Osteocyte (in vitro differentiated cells): ENCODE measurements at regions not wholly inside any gene's neighbourhood (a gene's known extent, or its start where the extent isn't known, plus 50 kb on each side); places are given as distances from the start of the nearest gene placed in this dataset.
"Not testable (repeated sequence)": the region's sequence is repeated elsewhere in the genome, so short reads cannot be mapped to it uniquely, and the experiment has no call there.

Source experiments
- DNase-seq: peaks from one replicate; pipeline ENCODE4 v3.0.0; 2021; ENCODE audit warnings: mixed read lengths; ENCODE audit not compliant: unreplicated experiment; ENCODE audit errors: extremely low spot score
- H3K27ac Mint-ChIP-seq: one replicate; pipeline ENCODE4 v1.8.0; 2021; ENCODE audit warnings: mild to moderate bottlenecking, mixed read lengths; ENCODE audit not compliant: unreplicated experiment
- H3K27me3 Mint-ChIP-seq: one replicate; pipeline ENCODE4 v1.8.0; 2021; ENCODE audit warnings: mixed read lengths; ENCODE audit not compliant: unreplicated experiment
- H3K36me3 Mint-ChIP-seq: one replicate; pipeline ENCODE4 v1.8.0; 2021; ENCODE audit warnings: mixed read lengths; ENCODE audit not compliant: unreplicated experiment
- H3K4me1 Mint-ChIP-seq: one replicate; pipeline ENCODE4 v1.8.0; 2021; ENCODE audit warnings: mixed read lengths; ENCODE audit not compliant: unreplicated experiment
- H3K4me3 Mint-ChIP-seq: one replicate; pipeline ENCODE4 v1.8.0; 2021; ENCODE audit warnings: mild to moderate bottlenecking, moderate library complexity, mixed read lengths; ENCODE audit not compliant: unreplicated experiment
- H3K9me3 Mint-ChIP-seq: one replicate; pipeline ENCODE4 v1.8.0; 2021; ENCODE audit warnings: mixed read lengths; ENCODE audit not compliant: unreplicated experiment
- TF ChIP-seq, protein P1 (sequence below): fragments of 200-600 bp; sonication (generic); IDR thresholded peaks from 2 replicates; pipeline ENCODE4 v1.5.0; 2021; ENCODE audit warnings: antibody characterized with exemption, mild to moderate bottlenecking, moderate library complexity

- no peak for DNase-seq
- Mint-ChIP-seq H3K9me3 (no peaks in the 10 kb centered on the region), H3K27ac (no peak overlapping the region), H3K27me3 (no peaks in the 10 kb centered on the region), H3K4me3 (no peak overlapping the region), H3K4me1 (peaks cover 4% of the 10 kb centered on the region), H3K36me3 (no peaks in the 10 kb centered on the region)
- TF ChIP-seq, protein P1, sequence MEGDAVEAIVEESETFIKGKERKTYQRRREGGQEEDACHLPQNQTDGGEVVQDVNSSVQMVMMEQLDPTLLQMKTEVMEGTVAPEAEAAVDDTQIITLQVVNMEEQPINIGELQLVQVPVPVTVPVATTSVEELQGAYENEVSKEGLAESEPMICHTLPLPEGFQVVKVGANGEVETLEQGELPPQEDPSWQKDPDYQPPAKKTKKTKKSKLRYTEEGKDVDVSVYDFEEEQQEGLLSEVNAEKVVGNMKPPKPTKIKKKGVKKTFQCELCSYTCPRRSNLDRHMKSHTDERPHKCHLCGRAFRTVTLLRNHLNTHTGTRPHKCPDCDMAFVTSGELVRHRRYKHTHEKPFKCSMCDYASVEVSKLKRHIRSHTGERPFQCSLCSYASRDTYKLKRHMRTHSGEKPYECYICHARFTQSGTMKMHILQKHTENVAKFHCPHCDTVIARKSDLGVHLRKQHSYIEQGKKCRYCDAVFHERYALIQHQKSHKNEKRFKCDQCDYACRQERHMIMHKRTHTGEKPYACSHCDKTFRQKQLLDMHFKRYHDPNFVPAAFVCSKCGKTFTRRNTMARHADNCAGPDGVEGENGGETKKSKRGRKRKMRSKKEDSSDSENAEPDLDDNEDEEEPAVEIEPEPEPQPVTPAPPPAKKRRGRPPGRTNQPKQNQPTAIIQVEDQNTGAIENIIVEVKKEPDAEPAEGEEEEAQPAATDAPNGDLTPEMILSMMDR: no peak
These were observed 412.1 kb downstream of the ADAM29 start for GRCh38 chr4:175330236-175330635.

DNA sequence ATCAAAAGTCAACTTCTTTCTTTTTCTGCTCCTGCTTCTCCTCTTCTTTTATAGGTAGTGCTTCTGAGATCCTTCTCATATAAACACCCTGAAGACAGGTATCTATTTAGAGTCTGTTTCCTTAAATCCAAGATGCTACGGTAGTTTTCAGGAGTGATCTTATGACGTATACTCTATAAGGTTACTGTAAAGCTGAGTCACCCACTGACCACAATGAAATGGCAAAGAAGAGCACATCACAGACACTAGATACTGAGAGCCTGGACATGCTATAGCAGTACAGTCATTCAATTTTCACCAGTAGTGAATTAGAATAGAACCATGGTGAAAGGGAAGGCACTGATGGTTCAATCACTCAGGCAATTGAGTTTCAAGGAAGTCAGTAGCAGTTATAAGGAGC, 412.5 kb downstream of the ADAM29 start:
- H3K27ac Mint-ChIP-seq: no peak overlapping the region
- no peaks in the 10 kb centered on the region for H3K36me3 Mint-ChIP-seq
- no peaks in the 10 kb centered on the region for H3K27me3 Mint-ChIP-seq
- no peak for DNase-seq
- TF ChIP-seq, protein P1: no peak
- H3K9me3 Mint-ChIP-seq: no peaks in the 10 kb centered on the region
- H3K4me3 Mint-ChIP-seq: no peak overlapping the region
- H3K4me1 Mint-ChIP-seq: peaks cover under 1% of the 10 kb centered on the region

GRCh38 chr4:175335331-175335730, 417.2 kb downstream of the ADAM29 start:
- no peak overlapping the region for H3K27ac Mint-ChIP-seq
- H3K36me3 Mint-ChIP-seq: no peaks in the 10 kb centered on the region
- peaks cover 10% of the 10 kb centered on the region for H3K4me1 Mint-ChIP-seq
- DNase-seq: no peak
- no peak overlapping the region for H3K4me3 Mint-ChIP-seq
- H3K27me3 Mint-ChIP-seq: no peaks in the 10 kb centered on the region
- H3K9me3 Mint-ChIP-seq: peaks cover 3% of the 10 kb centered on the region
- TF ChIP-seq, protein P1: no peak

DNA sequence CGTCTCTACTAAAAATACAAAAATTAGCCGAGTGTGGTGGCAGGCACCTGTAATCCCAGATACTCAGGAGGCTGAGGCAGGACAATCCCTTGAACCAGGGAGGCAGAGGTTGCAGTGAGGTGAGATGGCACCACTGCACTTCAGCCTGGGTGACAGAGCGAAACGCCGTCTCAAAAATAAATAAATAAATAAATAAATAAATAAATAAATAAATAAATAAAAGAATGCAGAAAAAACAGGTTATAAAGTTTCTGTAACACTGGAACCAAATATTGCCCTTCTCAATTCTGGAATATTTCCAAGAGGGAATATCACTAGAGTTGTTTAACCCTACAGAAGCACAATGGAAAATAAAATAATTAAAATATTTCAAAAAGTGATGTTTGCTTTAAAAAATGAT, 418.4 kb downstream of the ADAM29 start:
- not testable (repeated sequence) for DNase-seq, H3K27ac Mint-ChIP-seq, H3K4me3 Mint-ChIP-seq, H3K9me3 Mint-ChIP-seq, H3K36me3 Mint-ChIP-seq, H3K27me3 Mint-ChIP-seq
- peaks cover 21% of the 10 kb centered on the region for H3K4me1 Mint-ChIP-seq

DNA sequence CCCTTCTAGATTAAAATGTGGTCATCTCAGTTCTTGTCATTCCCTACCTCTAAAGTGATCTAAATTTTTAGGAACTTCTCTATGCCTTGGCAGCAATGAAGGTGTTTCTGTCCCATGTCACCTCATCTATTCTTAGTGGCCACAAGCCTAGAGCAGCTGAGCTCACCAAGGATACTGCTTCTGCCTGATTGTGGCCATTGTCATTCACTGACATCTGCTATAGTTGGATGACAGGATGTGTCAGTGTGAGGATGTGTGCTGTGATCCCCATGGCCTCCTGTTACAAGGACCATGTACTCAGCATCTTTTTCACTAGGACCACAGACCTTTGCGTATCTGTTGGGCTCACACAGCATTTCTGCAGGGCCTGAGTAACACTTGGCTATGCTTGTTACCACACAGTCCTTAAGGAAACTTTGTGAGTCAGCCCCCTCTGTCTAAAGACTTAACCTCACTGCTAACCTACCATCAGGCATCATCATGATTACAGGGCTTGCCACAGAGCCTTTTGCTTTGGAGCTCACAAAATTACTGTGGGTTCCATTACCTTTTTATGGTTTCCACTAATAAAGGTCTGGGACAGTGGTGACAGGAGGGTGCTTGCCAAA, 421.0 kb downstream of the ADAM29 start:
- Mint-ChIP-seq H3K36me3 (peaks cover 5% of the 10 kb centered on the region), H3K27ac (no peak overlapping the region), H3K4me3 (no peak overlapping the region), H3K27me3 (no peaks in the 10 kb centered on the region), H3K9me3 (peaks cover 12% of the 10 kb centered on the region), H3K4me1 (peaks cover 27% of the 10 kb centered on the region)
- no peak for DNase-seq
- TF ChIP-seq, protein P1: no peak
